GM19372 (cell line): ENCODE measurements at regions not wholly inside any gene's neighbourhood (a gene's known extent, or its start where the extent isn't known, plus 50 kb on each side); places are given as distances from the start of the nearest gene placed in this dataset.
"Not testable (repeated sequence)": the region's sequence is repeated elsewhere in the genome, so short reads cannot be mapped to it uniquely, and the experiment has no call there.

Experiments
- ATAC-seq: cut with Tn5 transposase; IDR thresholded peaks from one replicate; pipeline ENCODE4 v1.9.1; 2021; ENCODE audit warnings: mild to moderate bottlenecking, low read depth, moderate library complexity; ENCODE audit not compliant: unreplicated experiment

DNA sequence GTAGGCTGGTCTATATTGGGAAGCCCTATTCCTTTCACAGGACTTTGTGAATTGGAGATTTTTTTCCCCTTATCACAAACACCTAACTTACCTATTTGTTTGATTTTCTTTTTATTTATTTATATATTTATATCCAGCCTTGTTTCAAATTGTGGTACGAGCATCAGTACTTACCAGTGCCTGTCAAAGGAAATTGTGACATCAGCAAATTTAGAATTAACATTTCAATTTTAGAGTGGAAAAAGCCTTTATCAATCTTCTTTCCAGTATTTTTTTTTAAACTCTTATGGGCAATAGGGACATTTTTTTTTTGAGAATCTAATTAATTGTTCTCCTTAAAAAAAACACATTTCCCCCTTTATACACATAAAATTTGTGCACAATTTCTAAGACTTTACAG lies 790.2 kb downstream of the PRELID2 start:
- no peak for ATAC-seq

DNA sequence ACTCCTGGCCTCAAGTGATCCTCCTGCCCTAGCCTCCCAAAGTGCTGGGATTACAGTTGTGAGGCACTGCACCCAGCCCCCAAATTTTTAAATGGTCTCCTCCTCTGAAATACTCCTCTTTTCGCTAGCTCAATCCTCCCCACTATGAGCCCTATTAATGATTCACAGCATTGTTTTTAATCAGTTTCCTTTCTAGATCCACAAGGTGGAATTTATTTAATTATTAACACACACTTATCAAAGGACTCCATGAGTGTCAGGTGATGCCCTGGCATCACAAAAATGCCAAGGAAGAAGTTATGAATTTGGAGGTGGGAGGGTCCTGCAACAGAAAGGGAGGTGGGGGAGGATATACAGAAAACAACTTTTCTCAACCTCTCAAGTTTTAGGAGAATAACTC lies 806.5 kb downstream of the PRELID2 start:
- no peak for ATAC-seq

DNA sequence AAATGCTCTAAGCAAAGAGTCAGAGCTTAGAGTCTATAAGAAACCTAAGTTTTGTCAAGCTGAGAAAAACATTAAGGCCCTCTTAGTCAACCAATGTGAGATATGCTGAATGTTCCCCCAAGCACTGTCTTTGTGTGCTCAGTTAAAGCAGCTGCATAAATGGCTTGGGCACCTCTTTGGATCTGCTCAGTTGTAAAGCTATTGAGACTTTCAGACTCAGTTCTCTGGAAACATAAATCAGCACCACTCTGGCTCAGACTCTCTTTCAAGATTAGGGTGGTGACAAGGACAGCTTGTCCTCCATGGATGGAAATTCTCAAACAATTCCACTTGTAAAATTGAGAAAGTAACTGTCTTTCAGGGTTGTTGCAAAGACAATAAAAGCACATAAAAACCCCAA lies 807.9 kb downstream of the PRELID2 start:
- ATAC-seq: no peak

DNA sequence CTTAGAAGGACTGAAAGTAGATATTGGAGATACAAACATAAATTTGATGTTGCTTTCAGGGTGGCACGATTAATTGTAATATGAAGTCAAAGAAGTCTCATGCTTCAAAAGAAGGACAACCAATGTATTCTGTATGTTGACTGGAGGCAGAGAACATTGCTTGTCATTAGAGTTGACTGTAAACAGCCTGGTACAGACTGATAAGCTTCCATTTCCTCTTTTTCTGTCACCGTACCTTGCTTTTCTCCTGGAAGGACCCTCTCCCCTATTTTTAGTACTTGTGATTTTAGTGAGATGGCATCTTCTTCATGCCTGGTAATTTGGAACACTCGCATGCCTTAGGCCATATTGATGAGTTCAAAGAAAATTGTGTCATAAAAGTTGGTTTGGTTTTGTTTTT lies 809.4 kb downstream of the PRELID2 start:
- no peak for ATAC-seq

DNA sequence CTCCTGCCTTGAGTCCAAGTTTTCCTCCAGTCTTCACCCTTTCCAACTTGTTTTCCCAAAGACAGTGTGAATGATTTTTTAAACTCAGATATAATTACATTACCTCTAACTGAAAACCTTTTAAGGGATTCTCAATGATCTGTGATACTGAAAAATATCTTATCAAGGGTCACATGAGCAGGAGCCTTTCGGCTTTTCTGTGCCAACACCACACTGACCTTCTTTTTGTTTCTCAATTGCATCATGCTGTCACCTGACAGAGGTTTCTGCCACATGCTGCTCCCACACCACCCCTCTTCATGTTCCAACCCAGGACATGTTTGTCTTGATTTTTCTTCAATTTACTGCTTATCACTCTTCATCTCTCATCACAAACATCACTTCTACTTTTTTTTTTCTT lies 820.0 kb downstream of the PRELID2 start:
- ATAC-seq: no peak

DNA sequence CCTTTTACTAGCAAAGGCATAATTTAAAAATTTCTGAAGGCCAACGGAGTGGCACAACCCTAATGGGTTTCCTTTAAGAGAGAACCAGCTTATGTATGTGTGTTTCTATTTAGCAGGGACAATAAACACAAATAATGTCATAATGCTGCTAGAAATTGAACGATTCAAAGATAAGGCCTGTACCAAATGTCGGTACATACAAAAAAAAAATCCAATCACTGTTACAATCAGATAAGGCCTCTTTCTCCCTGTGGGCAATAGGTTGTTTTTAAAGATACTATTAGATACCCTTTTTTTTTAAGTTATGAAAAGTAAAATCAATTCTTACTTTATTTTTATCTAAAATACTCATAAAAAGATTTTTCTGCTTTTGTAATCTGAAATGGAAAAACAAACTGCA lies 821.0 kb downstream of the PRELID2 start:
- no peak for ATAC-seq

DNA sequence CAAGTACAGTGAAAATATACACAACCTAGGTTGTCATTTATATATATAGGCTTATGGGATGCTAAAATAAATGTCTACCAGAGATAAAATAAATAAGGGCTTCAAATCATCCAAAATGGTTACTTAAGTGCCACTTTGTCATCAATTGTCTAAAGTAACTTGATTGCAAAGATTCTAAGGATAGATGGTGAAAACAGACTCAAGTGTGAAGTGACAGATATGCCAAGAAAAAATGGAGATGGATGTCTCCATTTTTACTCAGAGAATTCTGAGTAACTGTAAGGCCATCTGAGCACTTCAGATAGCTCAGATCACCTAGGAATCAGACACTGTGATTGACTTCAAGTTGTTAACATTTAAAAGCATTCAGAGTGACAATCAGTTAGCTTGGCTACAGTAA lies 824.3 kb downstream of the PRELID2 start:
- ATAC-seq: no peak

DNA sequence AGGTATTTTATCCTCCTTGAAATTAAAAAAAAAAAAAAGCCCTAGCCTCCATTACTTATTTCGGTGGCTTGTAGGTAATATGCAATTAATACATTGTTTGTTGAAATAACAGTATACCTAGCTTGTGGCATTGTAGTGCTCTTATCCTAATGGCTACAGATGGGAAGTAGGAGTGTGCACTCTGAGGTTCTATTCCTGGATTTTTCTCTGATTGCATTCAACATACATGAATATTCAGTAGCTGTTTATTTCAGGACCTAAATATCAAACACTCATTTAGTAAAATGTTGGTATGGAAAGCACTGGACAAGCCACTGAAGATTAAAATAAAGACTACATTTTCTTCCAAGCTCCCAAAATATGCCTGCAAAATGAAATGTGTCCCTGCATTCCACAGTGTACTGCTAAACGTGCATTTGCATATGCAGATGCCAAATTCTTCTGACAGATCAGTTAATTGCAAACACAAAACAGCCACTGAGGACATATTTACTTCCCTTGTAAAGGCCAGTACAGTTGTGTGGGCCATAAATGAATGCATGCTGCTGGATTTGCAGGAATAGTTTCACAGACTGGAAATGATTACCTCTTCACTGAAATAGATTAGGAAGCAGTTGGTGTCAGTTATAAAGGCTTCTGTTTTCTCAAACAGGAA lies 826.1 kb downstream of the PRELID2 start:
- no peak for ATAC-seq

DNA sequence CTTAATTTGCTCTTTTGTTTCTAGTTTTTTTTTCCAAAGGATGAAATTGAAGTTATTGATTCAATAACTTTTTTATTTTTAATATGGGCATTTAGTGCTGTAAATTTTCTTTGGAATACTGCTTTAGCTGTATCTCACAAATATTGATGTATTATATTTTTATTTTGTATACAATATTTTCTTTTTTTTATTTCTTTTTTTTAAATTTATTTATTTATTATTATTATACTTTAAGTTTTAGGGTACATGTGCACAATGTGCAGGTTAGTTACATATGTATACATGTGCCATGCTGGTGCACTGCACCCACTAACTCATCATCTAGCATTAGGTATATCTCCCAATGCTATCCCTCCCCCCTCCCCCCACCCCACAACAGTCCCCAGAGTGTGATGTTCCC lies 823.7 kb downstream of the KCTD16 start:
- not testable (repeated sequence) for ATAC-seq

DNA sequence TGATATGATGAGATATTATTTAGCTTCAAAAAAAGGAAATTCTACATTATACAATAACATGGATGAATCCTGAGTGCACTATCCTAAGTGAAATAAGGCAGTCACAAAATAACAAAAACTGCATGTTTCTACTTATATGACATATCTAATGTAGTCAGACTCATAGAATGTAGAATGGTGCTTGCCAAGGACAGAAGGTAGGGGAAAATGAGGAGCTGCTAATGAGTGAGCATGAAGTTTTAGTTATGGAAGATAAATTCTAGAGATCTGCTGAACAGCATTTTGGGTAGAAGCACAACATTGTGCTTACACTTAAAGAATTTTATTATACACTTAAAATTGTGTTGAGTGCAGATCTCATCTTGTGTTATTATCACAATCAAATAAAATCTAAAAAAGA lies 812.4 kb downstream of the KCTD16 start:
- ATAC-seq: no peak

DNA sequence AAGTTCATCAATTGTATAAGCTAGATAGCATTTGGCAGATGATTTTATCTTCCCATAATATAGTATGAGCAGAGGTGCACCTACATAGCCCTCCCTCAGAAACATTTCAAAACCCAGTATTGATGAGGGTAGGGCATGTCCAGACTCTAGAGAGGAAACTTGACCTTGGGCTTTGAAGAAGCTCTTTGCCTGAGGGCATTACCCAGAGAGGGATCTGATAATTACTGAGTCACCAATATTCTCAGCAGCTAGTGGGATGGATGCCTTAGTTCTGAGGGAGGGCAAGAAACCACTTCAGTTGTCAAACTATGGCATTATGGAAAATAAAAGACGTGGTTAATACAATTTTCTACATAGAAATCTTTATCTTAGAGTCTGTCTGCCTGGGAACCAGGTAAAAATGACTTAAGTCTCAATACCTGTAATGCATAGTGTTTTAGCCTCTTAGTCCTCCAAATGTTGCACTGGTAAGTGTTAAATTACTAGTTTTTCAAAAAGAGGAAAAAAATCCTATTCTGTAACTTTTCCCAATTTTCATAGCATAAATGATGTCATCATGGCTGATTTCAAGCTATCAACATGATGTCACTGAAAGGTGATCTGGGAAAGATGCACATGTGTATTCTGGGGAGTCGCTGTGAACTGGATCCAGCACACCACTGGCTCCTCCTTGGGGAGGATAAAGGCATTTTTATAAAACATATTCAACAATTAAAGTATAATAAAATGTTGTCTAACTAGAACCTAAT lies 809.0 kb downstream of the KCTD16 start:
- ATAC-seq: no peak

DNA sequence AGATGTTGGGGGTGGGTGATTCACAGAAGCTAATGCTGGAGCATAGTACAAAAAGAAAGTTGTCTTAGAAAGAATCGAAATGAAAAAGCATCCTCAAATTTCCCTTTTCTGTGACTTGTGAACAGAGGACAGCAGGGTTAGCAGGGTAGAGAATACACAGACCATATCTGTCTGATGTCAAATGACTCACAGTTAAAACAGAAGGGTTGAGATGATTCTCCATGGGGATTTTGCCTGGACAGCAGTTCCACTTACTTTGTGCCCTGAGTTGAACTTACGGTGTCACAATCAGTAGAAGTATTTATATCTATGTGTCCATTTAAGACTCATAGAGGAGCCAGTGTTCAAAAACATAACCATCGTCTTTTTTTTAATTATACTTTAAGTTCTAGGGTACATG lies 801.6 kb downstream of the KCTD16 start:
- no peak for ATAC-seq

DNA sequence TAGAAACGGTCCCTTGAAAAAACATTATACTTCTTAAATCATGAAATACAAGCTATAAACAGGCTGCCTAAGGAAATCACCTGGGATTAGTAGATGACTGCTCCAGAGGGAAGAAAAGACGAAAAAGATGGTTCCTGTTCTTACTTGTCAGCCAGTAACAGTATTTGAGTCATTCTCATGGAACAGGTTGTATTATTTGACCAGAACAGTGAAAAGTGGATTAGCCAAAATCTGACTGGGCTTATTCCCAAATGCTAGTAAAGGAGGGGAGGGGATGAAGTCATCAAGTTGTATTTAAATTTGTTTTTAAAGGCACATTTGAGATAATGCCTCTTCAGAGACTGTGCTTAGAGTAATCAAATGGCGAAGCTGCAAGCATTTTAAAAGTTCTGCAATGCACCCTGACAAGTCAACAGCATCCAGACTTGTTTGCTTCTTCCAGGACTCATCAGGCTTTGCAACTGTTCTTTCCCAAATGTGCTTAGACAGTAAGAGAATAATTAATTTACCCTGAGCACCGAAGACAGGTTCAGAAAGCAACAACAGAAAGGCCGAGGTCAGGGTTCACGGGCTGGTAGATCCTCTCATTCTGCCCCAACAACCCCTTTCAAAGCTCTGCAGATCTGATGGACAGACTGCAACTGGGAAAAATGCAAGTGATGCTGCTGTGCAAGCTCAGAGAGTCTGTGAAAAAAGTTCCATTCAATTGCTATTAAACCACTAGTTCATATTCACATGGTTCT lies 800.6 kb downstream of the KCTD16 start:
- no peak for ATAC-seq

DNA sequence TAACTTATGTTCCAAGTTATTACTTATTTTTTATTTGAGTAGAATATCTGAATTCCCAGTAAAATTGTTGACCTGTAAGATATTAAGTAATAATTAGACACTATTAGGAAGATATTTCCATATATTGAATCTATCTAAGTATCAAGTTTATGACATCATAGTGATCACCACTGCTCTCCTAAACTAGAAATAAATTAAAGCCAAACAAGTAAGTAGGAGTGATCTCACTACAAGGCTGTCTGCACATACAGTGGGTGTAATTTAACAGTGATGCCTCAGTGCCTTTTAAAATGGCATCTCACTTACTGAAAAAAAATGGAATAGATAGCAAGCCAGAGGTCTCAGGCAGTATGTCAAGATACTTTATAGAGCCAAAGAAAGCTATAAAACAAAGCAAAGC lies 789.6 kb downstream of the KCTD16 start:
- no peak for ATAC-seq

DNA sequence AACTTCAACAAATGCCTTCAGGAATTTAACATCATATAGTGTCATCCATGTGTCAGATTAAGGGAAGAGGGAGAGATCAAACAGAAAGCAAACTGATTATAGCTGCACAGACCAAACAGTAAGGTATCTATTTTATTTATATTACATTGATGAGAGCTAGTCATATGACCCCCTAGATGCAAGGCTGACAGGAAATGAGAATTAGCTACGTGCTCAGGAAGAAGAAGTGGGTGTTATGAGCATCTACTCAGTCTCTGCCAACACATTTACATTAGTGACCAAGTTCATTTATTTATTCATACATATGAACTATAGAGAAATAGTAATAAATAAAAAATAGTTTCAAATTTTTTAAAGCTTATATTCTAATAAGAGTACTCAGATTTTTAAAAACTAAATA lies 787.3 kb downstream of the KCTD16 start:
- no peak for ATAC-seq

DNA sequence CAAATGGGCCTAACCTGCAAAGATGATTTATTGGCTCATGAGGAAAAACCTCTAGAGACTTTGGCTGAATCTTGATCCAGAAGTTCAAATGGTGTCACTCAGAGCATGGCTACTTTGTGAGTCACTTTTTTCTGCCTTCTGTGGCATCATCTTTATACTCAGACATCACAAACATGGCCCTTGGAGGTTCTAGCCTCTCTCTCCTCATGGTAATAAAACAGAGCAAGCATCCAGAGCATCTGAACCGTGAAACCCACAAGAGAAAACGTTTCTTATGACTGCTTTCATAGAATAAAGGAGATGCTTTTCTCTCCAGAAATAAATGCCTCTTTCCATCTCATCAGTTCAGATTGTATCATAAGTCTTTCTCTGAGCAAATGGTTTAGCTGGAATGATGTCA lies 780.3 kb downstream of the KCTD16 start:
- no peak for ATAC-seq

DNA sequence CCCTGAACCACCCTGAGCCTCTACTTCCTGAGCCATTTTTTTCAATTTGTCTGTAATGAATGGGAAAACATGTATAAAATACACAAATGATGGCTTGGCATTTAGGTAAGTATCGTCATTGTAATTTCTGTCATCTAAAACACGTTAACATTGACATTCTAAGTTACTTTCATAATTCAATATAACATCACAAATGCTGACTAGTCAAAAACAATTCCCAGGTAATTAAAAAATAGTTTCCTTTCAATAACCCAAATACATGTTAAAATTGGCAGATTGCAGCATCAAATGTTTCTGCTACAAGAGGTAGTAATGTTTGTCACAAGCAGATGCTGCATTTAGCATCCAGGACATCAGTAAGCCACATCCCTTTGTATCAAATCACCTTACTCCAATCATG lies 776.4 kb downstream of the KCTD16 start:
- ATAC-seq: no peak

DNA sequence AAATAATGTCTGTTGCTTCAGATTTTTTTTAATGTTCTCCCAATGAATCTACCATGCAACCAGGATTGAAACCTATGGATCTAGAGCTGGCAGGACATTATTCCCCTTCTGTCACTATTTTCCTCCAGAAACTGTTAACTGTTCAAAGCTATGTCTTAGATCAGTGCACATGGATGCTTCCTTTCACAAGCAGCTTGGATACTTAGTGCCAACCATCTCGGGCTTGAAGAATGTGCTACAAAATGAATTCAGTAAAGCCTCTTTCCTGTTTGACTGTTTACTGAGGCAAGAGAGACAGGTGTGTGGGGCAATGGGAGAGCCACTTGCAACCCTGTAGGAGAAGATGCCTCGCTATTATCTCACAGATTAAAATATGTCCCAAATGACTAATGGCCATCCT lies 774.8 kb downstream of the KCTD16 start:
- no peak for ATAC-seq

DNA sequence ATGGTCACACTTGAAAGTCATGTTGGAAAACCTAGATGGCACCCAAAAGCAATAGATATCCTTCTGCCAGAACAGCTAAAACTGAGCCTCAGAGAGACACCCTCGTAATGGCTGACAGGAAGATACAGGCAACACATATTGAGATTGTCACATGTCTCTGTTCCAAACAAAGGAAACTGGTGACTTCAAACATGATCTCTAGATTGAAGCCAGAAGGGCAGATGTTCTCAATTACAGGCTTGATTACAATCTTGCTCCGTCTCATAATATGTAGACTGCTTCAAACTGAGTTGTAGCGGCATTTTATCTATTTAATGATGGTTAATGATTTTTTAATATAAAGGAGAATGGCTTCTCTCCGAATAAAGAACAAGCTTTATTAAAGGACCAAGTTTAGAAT lies 774.3 kb downstream of the KCTD16 start:
- no peak for ATAC-seq

DNA sequence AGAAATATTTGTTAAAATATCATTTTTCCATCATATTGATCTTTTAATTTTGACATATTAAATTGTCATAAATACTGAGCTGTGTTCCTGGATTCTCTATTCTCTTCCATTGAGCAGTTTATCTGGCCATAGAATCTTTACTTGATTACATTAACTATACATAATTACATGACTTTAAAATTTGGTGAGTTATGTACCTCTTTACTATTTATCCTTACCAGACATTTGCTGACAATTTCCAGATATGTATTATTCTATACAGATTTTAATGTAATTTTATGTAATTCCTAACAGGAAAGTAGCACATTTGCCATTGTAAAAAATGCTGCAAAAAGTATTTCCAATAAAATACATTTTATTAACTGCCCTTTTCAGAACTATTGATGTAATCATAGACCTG lies 770.3 kb downstream of the KCTD16 start:
- no peak for ATAC-seq

DNA sequence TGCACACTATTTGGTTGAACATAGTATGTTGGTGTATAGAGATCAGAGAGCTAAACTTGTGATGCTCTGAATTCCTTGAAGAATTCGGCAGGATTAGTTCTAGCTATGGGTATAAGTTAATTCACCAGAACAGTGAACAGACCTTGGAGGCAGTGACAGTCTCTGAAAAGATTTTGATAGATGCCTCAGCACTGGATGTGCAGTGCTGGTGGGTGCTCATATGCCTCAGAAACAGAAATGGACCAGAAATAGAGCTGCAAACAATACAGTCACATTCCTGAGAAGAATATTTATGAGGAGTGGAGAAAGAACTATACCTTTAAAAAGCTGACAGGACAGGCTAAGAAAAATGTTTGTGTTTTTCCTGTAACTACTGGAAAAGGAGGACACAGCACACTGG lies 747.7 kb downstream of the KCTD16 start:
- ATAC-seq: no peak

DNA sequence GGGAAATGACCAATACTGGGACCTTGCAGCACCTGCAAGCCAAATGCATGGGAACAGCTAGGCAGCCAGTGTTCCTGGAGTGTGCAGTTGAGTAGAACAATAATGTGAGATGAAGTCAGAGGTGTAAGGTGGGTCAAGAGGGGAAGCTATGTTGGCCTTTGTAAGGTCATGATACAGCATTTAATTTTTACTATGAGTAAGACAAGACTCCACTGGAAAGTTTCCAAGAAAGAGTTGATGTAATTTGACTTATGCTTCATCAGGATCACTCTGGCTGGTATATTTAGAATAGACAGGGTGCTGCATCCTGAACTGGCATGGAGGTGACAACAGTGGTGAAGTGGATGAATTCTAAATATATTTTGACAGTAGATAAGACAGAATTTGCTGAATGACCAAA lies 744.8 kb downstream of the KCTD16 start:
- ATAC-seq: no peak
